Stimulated activated CD4-positive, alpha-beta T cell treated with anti-CD3 and anti-CD28 coated beads, Interleukin-2, amount 100 ng/mL, for 4 hours (primary cell): ENCODE measurements at regions not wholly inside any gene's neighbourhood (a gene's known extent, or its start where the extent isn't known, plus 50 kb on each side); places are given as distances from the start of the nearest gene placed in this dataset.

ENCODE experiments used
- DNase-seq: peaks from one replicate; pipeline ENCODE4 v3.0.0-alpha.2; 2020; ENCODE audit warnings: low read depth

GRCh38 chr2:19490846-19491435, 132.5 kb upstream of the OSR1 start:
- DNase-seq, result no peak

GRCh38 chr2:19488009-19488691, 129.7 kb upstream of the OSR1 start:
- DNase-seq, result no peak

GRCh38 chr2:19484736-19485135, 126.3 kb upstream of the OSR1 start:
- no peak for DNase-seq

- no peak for DNase-seq
Observed at GRCh38 chr2:19480673-19481072, 122.2 kb upstream of the OSR1 start.

GRCh38 chr2:19479666-19480065, 121.2 kb upstream of the OSR1 start:
- DNase-seq, result no peak

- no peak for DNase-seq
Observed at GRCh38 chr2:19478409-19478808, 120.0 kb upstream of the OSR1 start.

GRCh38 chr2:19476327-19476726, 117.9 kb upstream of the OSR1 start:
- DNase-seq, result no peak

GRCh38 chr2:19474128-19474527, 115.7 kb upstream of the OSR1 start:
- peak; percentile 2 for DNase-seq

- no peak for DNase-seq
Observed at GRCh38 chr2:19473350-19473749, 114.9 kb upstream of the OSR1 start.

GRCh38 chr2:19472391-19472978, 114.1 kb upstream of the OSR1 start:
- DNase-seq, result no peak

GRCh38 chr2:19471491-19471890, 113.1 kb upstream of the OSR1 start:
- DNase-seq, result no peak

GRCh38 chr2:19465978-19466377, 107.6 kb upstream of the OSR1 start:
- DNase-seq, result no peak

GRCh38 chr2:19462256-19462645, 103.8 kb upstream of the OSR1 start:
- no peak for DNase-seq

- DNase-seq, result no peak
Observed at GRCh38 chr2:19461504-19462255, 103.3 kb upstream of the OSR1 start.

GRCh38 chr2:19460761-19461160, 102.3 kb upstream of the OSR1 start:
- no peak for DNase-seq

GRCh38 chr2:19458427-19459003, 100.1 kb upstream of the OSR1 start:
- no peak for DNase-seq

GRCh38 chr2:19457809-19458208, 99.4 kb upstream of the OSR1 start:
- DNase-seq, result no peak

GRCh38 chr2:19456705-19457309, 98.4 kb upstream of the OSR1 start:
- DNase-seq, result no peak

- DNase-seq, result no peak
Observed at GRCh38 chr2:19454125-19454524, 95.7 kb upstream of the OSR1 start.

- DNase-seq, result no peak
Observed at GRCh38 chr2:19442731-19443130, 84.3 kb upstream of the OSR1 start.

- DNase-seq, result no peak
Observed at GRCh38 chr2:19439081-19439480, 80.7 kb upstream of the OSR1 start.

- no peak for DNase-seq
Observed at GRCh38 chr2:19435815-19436214, 77.4 kb upstream of the OSR1 start.
